Endometrium (tissue), 2 donors: ENCODE measurements at regions not wholly inside any gene's neighbourhood (a gene's known extent, or its start where the extent isn't known, plus 50 kb on each side); places are given as distances from the start of the nearest gene placed in this dataset.
A peak's percentile ranks its signal among the peaks of the same experiment; 100 is the strongest.
"Not testable (repeated sequence)": the region's sequence is repeated elsewhere in the genome, so short reads cannot be mapped to it uniquely, and the experiment has no call there.

ENCODE experiments used
- FAIRE-seq: peaks from 2 replicates; lab custom pipeline; 2012; peaks lifted over from hg19 to GRCh38; lab: Jason Lieb, UNC
- donor health status: control.
- donor health status: control.

DNA sequence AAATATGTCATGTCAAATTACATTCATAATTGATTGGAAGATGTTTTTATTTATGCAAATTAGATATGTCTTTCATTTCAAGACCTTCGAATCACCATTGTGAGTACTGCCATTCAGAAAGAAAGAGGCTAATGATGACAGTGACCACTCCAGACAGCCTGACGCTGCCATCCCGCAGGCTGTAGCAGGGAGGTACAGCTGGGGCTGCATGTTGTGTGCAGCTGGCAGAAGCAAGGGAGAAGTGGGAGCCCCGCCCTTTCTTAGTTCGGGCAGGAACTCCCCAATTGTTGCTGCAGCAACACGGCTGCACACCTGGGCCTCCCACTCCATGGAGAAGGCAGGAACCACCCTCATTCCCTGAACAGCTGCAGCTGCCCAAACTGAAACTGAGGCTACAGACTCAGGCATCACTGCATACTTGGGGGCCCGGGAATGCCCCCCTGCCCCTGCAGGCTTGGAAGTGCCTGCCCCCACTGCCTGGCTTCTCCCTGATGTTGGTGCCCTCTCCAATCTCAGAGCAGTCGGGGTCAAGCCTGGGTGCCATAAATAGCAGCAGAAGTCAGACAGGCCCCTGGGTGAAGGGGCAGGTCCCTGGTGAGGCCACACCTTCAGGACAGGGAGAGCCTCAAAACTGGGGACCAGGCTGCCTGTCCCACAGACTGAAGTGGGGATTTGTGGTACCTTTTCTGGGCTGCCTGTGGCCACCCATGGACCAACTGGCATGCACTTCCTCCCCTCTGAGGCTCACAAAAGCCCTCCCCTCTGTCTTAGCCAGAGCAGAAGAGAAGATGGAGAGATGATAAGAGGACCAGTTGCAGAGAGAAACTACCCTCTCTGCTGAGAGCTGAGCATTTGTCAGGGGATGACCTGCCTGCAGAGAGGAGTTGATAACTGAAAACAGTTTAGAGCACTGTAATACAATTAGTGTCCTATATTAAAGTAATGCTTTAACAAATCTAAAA, 964.6 kb downstream of the SI start:
- no peak for FAIRE-seq

DNA sequence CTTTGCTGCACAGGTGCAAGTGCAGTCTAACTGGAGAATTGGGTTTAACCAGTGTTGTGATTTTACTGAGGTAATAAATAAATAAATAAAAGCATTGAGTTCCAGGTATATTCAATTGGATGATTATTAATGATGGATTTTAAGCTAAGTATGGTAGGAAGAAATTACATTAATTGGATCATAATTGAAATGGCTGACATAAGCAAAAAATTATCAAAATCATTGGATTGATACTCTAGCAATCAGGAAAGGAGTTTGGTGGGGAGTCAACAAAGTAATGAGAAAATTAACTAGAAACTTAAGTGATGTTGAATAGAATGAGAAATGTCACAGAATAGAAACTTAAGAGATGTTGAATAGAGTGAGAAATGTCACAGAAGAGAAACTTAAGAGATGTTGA, 981.9 kb downstream of the SI start:
- no peak for FAIRE-seq

DNA sequence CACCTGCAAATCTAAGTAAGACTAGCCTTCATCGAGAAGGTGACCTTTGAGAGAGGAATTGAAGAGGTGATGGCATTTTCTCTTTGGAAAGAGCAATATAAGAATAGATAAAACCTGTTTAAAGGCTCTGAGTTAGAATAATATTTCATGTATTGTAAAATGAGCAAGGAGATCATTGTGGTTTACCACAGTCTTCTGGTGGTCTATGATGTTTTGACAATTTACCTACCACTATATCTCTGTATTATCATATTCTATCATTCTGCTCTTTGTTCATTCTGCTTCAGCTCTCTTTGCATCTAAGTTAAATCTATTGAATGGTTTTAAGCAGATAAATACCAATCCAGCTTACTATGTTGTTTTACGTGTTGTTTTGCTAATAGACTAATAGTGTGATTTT, 982.3 kb downstream of the SI start:
- FAIRE-seq = no peak

DNA sequence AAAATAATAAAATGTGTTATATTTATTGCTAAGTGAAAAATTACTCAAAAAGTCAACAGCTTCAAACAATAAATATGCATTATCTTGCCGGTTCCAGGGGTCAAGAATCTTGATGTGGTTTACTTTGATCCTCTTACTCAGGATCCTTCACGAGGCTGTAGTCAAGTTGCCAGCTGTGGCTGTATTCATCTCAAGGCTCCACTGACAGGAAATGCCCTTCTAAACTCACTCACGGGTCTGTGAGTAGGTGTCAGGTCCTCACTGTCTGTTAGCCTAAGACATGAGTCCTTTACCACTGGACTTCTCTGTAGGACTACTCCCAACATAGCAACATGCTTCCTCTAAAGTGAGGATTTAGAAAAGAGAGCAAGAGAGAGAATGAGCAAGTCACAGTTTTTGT, 983.0 kb downstream of the SI start:
- no peak for FAIRE-seq

DNA sequence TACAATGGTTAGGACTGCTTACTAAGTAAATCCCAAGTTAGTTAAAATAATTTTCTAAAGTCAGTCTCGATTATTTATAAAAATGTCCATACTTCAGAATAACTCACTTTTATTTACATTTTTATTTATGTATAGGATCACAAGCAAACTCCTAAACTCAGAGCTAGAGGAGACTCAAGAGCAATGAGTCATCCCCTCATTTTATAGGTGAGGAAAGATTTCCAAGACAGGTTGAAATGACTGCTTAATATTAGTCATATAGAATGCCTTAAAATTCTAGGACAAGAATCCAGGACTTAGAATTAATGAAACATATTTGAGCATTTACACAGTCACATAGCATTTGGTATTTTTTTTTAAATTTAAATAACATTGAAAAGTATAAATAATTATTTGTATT, 983.8 kb downstream of the SI start:
- FAIRE-seq = no peak

DNA sequence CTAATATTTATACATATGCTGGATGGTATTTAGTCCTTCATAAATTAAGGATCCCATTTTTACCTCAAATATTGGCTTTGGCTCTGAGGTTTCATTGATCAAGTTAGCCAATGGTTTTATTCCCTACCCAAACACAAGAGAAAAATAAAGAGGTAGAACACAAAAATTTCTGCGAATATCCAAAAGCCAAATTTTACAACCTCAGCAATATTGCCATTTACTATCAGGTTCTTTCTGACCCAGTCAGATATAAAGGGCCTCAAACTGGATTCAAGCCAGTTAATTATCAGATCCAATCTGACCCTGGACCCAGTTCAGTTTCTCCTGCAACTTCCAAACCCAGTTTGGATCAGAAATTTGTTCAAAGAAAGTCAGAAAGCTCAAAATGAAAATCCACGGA, 998.1 kb downstream of the SI start:
- FAIRE-seq = no peak

DNA sequence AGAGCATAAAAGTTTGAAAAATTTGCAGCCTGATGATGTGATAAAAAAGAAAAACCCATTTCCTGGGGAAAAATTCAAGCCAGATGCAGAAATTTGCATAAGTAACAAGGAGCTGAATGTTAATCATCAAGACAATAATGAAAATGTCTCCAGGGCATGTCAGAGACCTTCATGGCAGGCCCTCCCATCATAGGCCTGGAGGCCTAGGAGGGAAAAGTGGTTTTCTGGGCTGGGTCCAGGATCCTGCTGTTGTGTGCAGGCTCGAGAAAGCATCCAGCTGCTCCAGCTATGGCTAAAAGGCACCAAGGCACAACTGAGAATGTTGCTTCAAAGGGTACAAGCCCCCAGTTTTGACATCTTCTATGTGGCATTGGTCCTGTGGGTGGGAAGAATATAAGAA, 1014.0 kb downstream of the SI start:
- FAIRE-seq = no peak

DNA sequence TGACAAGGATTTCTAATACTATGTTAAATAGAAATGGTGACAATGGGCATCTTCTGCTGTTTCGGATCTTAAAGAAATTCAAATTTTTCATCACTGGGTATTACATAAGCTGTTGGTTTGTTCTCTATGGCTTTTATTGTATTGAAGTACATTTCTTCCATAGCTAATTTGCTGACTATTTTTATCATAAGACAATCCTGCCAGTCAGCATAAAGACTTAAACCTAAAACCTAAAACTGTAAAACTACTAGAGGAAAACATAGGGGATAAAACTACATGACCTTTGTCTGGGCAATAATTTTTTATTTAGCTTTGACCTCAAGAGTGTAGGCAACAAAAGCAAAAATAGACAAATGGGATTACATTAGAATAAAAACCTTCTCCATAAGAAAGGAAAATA, 1017.4 kb downstream of the SI start:
- FAIRE-seq = no peak

DNA sequence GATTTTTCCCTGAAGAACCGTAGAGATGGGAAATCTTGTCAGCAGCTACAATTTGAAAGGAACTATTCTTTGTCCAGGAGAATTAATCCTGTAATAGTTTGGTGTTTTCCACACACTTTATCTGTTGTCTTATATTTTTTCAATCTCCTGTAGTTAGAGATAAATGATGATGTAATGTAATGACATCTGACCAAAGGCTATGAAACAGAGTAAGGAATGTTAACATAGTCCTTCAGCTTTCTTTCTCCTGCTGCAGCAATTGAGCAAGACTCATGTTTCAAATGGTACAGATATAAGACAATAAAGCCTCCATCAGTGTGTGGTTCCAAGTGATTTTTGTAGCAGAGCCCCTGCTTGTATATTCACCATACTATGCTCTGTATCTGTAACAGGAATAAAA, 1028.4 kb downstream of the SI start:
- no peak for FAIRE-seq

DNA sequence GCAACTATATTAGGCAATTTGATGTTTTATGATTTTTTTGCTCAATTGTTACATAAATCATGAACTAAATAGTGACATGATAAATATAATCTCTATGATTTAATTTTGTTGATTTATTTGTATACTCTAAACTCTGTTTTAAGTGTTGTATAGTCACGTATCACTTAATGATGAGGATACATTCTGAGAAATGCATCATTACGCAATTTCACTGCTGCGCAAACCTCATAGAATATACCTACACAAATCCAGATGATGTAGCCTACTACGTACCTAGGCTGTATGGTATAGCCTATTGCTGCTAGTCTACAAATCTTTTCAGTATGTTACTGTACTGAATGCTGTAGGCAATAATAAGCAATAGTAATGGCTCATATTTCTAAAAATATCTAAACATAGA, 1029.8 kb downstream of the SI start:
- FAIRE-seq = no peak

DNA sequence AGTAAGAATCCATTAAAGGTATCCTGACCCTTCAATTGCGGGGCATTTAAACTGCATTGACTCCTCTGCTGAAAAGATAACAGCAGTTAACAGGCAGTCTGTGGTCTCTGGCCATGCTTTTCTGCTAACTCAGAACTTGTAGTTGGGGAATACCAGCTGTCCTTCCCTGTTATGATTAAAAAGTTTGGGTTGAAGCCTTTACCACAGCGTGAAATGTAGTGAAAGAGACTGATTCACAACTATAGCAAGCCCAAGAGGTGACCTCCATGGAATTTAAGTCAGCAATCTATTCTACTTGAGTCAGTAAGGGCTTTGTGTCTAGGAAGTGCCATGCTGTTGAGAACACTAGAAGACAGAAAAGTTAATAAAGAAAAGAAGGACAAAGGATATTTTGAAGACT, 1037.3 kb downstream of the SI start:
- FAIRE-seq = no peak

DNA sequence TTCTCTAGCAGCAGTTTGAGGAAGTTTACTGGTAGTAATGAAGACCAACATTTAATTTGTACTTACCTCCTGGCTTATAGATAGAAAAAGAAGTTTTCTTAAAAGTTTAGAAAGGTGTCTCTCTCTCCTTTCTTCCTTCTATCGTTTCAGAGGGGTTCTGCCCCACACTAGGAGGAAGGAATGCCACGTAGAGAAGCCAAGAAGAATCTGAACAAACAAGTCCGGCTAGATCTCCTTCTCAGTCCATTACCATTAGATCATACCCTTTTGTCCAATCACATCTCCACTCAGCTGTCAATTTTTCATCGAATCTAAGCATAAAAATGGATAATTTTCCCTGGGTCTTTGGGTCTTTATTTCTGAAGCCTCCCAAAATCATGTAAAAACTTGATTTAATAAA, 1048.1 kb downstream of the SI start:
- FAIRE-seq = no peak

DNA sequence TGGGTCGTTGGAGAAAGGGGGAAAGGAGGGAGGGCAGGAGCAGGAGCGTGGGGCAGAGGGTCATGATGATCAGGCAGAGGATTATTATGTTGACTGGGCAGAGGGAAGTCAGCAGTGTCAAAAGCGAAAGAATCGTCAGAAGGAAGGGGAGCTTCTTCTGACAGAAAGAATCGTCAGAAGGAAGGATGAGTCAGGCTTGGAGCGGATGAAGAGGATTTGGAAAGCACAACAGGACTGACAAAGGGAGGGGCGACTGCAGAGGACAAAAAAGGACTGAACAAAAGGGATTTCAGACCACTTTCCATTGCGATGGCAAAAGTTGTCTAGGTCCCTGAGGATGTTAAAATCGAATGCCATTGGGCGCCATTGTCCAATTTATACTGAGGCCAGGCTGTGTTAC, 1053.5 kb downstream of the SI start:
- no peak for FAIRE-seq

DNA sequence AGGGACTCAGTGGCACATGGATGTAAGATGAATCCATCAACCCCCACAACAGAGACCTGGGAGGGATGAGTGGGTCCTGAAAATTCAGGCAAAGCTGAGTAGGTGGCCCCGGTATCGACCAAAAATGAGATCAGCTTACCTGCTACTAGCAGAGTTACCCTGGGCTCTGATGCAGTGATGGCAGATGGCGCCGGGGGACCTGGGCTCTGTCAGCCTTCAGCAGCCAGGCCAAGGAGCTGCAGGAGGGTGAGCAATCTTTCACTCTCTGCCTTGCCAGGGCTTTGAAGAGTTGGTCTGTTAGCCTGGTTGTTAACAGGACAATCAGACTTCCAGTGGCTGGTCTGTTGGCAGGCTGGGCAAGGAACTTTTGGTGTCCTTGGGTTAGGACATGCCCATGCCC, 1054.8 kb downstream of the SI start:
- no peak for FAIRE-seq

DNA sequence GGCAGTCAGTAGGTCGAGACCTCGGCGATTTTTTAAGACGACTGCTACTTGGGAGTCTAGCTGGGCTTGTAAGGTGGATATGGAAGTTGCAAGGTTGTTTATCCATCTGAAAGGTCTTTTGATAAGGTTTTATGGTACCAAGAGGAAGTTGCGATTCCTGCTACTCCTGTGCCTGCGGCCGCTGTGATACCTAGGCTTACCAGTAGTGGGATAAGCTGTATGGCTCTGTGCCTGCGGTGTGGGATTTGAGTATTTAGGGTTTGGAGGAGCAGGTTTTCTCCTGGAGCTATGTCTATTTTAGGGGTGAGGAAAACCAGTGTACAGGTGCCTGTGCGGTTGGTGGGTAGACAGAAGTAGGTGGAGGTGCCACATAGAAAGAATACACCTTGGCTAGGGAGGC, 1059.8 kb downstream of the SI start:
- FAIRE-seq = no peak

DNA sequence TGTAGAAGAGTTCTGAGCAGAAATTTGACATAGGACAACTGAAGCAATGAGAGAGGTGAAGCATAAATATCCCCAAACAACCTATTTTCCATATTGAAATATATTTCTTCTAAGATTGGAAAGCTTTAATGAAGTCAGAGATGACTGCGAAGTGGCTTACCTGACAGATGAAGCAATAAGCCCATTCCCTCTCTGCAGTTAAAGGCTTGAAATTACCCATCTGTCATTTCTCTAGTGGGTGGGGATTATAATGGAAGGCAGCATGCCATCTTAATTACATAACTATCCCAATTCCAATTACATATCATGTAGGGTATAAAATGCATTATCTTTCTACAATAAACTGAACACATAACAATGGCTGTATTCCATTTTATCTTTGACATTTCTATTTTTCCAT, 1070.5 kb downstream of the SI start:
- no peak for FAIRE-seq

DNA sequence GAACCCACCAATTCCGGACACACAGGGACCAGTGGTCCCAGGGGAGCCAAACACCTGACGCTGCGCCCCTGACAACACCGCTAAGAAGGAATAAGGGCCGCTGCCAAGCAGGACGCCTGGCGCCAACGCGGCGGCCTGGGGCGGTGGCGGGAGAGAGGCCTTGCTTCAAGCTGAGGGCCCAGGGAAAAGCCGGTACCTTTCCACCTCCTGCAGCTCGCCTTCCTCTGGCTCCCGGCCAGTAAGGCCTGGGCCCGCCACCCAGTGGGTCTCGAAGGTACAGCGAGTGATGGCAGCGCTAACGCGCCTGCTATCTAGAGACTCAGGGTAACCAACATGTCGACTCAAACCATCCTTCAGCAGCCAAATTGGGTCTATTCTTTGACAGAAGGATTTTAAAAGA, 1074.1 kb downstream of the SI start:
- FAIRE-seq = no peak

DNA sequence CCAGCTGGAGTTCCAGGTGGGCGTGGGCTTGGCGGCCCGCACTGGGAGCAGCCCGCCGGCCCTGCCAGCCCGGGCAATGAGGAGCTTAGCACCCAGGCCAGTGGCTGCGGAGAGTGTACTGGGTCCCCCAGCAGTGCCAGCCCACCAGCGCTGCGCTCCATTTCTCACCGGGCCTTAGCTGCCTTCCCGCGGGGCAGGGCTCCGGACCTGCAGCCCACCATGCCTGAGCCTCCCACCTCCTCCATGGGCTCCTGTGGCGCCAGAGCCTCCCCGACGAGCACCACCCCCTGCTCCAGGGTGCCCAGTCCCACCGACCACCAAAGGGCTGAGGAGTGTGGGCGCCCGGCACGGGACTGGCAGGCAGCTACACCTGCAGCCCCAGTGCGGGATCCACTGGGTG, 1075.3 kb downstream of the SI start:
- not testable (repeated sequence) for FAIRE-seq

DNA sequence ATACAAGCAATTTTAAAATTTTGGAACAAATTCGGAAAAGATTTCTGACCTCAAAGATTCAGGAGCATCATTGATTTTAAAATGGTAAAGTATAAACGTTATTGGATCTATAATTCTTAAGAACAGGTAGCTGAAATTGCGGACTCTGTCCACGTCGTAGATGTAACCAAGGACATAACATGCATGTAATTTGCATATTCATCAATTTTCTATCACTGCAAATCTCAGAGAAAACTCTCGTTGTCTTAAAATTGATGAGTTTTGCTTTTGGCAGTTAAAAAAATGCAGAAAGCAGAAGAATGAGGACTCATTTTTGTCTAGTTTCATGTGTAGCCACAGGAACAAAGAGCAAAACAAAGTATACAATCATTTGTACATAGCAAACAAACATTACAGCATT, 1094.4 kb downstream of the SI start:
- FAIRE-seq = no peak

DNA sequence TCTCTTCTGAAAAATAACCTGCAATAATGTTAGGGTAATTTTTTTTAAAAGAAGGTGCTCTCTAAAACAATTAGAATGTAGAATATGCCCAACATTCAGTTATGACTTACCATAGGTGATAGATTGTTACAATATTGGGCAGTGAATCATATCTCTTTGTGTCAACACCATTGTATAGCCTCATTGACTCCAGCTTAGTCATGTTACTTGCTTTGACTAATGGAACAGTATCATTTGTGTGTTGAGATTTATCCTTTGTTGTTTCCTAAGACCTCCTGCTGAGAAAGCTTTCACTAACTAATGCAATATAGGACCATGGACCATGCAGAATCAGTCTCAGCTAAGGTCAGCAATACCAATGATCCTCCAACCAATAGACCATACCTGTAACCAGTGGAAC, 1106.4 kb downstream of the SI start:
- no peak for FAIRE-seq

DNA sequence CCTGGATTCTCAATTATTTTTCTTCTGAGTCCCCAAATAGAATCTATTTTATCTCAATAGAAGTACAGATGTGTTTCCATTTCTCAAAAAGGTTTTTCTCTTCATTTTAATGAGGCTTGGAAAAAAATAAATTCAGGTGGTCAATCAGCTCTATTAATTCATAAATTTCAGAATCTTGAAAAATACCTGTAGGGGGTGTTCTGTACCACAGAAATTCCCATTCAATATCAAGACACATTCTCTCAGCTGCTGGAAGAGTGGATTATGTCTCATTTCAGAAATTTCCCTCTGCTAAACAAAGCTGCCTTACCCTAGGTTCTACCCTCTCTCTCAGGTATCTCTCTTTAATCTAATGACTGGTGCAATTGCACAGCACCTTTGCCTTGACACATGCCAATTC, 1121.2 kb downstream of the SI start:
- FAIRE-seq = no peak

DNA sequence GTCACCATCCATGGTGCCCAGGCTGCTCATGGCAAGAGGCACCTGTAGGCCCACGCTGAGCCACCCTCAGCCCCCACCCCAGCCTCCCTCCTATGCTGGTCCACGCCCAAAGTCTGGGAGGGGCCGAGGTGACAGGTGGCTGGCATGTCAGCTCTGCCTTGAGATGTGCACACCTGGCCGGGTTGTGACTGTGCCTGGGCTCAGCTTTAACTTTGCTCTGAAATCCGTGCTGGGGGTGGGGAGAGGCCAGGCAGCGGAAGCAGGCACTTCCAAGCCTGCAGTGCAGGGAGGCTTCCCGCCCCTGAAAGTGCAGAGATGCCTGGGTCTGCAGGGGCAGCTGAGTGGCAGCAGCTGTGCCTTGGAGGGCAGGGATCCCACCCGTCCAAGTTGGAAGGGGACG, 1124.8 kb downstream of the SI start:
- no peak for FAIRE-seq

DNA sequence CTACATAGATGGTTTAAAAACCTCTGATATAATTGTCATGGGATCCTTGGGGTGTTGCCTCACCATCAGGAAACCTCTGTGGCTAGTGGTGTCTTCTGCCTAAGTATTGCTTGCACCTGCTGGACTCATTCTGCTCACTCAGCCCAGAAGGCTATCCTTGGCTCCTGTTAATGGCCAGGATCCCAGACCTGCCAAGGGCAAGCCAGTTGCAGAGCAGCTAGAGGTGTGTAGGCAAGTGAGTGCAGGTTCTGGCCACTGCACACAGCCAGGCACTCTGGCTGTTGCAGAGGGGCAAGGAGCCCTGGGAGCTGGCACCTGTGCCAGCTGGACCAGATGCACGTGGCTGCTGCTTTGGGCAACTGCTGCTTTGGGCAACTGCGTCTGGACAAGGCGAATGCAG, 1125.8 kb downstream of the SI start:
- FAIRE-seq = no peak

DNA sequence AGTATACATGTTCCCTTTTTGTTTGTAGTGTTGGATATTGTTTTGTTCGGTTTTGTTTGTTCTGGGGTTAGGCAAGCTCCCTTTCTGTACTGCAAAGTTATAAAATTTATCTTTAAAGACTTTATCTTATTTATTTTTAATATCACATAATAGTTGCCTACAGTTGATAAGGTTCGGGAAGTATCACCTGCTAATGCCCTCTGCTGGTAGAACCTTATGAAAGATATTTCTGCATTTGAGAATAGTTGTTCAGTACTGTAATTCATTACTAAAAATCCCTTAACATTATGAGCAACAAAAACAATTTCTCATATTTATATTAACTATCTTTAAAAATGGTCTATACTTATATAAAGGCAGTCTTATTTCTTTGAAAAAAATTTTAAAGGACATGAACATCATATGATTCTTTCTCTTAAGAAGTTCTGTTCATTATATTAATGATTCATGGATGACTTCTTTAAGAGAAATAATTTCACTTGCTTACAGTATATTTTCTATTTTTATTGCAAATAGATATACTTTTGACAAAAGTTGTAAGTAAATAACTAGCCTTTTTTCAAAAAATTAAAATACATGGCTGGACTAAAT, 1126.8 kb downstream of the SI start:
- FAIRE-seq = peak; percentile 70
